Central memory CD8-positive, alpha-beta T cell (primary cell): ENCODE measurements at regions not wholly inside any gene's neighbourhood (a gene's known extent, or its start where the extent isn't known, plus 50 kb on each side); places are given as distances from the start of the nearest gene placed in this dataset.

Experiments used
- ATAC-seq: fragments of 150-1000 bp; cut with Tn5 transposase; replicated peaks from 2 replicates; pipeline ENCODE4 v1.10.0; 2022; ENCODE audit warnings: mild to moderate bottlenecking, moderate FRiP score, moderate number of reproducible peaks; ENCODE audit not compliant: poor library complexity, severe bottlenecking; ENCODE audit errors: extremely low read depth
- DNase-seq, 2 donors: peaks; one replicate each; pipeline ENCODE4 v3.0.0; 2021; ENCODE audit warnings: low spot score in 2 of 2
- H3K27ac Mint-ChIP-seq: one replicate; pipeline ENCODE4 v1.8.0; 2022; ENCODE audit warnings: low read depth, mild to moderate bottlenecking, moderate library complexity, mixed read lengths
- H3K27me3 Mint-ChIP-seq: one replicate; pipeline ENCODE4 v1.8.0; 2022; ENCODE audit warnings: mixed read lengths
- H3K36me3 Mint-ChIP-seq: one replicate; pipeline ENCODE4 v1.8.0; 2022; ENCODE audit warnings: mild to moderate bottlenecking, moderate library complexity, mixed read lengths; ENCODE audit not compliant: insufficient read depth
- H3K4me1 Mint-ChIP-seq: one replicate; pipeline ENCODE4 v1.8.0; 2022; ENCODE audit warnings: mixed read lengths
- H3K4me3 Mint-ChIP-seq: one replicate; pipeline ENCODE4 v1.8.0; 2022; ENCODE audit warnings: mild to moderate bottlenecking, moderate library complexity, mixed read lengths
- H3K9me3 Mint-ChIP-seq: one replicate; pipeline ENCODE4 v1.8.0; 2022; ENCODE audit warnings: mixed read lengths

DNA sequence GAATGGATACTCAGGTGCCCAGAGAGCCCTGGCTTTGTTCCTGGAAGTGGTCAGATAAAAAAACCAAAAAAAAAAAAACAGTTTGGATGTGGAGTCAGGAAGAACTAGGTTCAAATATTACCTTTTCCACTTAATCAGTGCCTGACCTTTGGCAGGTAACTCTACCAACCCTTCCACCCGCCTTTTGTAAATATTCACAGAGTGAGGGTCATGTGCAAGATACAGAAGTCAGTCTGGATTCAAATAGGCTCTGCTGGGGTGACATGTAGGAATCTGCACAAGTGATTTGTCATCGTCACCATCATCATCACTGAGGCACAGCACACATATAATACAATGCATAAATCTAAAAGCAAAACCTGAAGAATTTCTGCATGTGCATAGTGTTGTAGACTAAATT lies 490.7 kb downstream of the MIAT start:
- ATAC-seq (no peak), DNase-seq (no peak)
- H3K36me3 Mint-ChIP-seq: no peaks in the 10 kb centered on the region
- peaks cover 9% of the 10 kb centered on the region for H3K4me1 Mint-ChIP-seq
- H3K4me3 Mint-ChIP-seq: no peak overlapping the region
- peaks cover 47% of the 10 kb centered on the region for H3K27me3 Mint-ChIP-seq
- peaks cover 4% of the 10 kb centered on the region for H3K9me3 Mint-ChIP-seq
- H3K27ac Mint-ChIP-seq: no peak overlapping the region

DNA sequence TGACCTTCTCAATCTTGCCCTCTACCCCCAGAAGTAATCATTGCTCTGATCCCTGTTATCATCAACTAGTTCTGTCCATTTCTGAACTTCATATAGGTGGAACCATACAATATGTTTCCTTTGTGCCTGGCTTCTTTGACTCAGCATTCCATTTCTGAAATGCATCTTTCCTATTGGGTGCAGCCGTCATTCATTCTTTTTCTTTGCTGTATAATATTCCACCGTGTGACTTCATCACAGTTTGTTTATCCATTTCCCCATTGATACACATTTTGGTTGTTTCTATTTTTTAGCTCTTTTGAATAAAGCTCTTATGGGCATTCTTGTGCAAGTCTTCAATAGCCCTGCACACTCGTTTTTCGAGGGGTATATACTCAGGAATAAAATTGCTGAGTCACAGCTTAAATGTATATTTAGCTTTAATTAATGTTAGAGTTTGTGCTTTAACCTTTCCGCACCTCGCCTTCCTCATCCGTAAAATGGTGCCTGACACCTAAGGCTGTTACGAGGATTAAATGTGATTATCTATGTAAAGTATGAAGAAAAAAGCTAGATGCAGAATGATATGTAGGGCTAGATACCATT lies 491.6 kb downstream of the MIAT start:
- no peaks in the 10 kb centered on the region for H3K36me3 Mint-ChIP-seq
- H3K9me3 Mint-ChIP-seq: peaks cover 4% of the 10 kb centered on the region
- H3K27ac Mint-ChIP-seq: no peak overlapping the region
- peaks cover 56% of the 10 kb centered on the region for H3K27me3 Mint-ChIP-seq
- no peak for DNase-seq
- H3K4me1 Mint-ChIP-seq: peaks cover 9% of the 10 kb centered on the region
- H3K4me3 Mint-ChIP-seq: no peak overlapping the region
- no peak for ATAC-seq

DNA sequence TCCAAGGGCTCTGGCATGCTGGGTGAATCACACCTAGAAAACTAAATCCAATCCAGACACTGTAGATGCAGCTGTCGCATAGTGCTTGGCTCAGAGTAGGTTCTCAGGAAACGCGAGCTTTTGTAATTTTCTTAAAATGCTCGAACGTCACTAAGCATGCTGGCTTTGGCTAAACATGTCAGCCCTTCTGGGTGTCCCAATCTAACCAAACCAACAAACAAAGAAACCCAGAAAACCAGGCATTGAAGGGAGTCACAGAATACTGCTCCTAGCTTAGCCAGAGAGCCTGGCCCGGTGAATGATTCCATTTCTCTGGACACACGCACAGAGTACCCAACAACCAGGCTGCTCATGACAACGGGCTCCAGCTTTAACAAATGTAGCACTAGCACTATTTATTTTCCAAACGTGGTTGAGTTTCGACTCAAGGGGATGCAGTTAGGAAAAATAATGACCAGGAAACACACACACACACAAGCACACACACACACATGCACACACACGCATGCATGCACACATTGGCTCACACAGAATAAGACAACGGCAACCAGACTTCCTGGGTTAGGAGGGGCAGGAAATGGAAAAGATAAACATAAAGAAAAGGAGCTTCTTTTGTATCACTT lies 492.6 kb downstream of the MIAT start:
- peaks cover 61% of the 10 kb centered on the region for H3K27me3 Mint-ChIP-seq
- peaks cover 9% of the 10 kb centered on the region for H3K4me1 Mint-ChIP-seq
- ATAC-seq: no peak
- H3K9me3 Mint-ChIP-seq: peaks cover 4% of the 10 kb centered on the region
- no peak for DNase-seq
- no peak overlapping the region for H3K27ac Mint-ChIP-seq
- no peaks in the 10 kb centered on the region for H3K36me3 Mint-ChIP-seq
- H3K4me3 Mint-ChIP-seq: no peak overlapping the region

DNA sequence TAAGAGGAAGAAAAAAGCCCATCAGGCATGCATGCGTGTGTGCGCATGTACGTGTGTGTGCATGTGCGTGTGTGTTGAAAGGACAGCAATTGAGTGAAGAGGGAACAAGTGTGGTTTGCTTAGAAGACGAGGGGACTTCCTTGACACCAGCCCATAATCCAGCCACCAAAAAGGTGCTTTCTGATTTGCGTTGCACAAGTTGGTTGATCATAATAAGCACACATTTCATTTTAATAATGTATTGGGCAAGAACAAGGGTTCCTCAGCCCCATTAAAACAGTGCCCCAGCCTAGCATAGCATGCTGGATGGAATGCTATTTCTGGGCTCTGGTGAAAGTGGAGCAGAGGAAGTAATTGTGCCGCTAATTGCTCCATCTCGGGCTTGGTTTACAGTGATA lies 493.2 kb downstream of the MIAT start:
- Mint-ChIP-seq H3K27ac (no peak overlapping the region), H3K9me3 (peaks cover 4% of the 10 kb centered on the region), H3K4me3 (no peak overlapping the region), H3K36me3 (no peaks in the 10 kb centered on the region), H3K27me3 (peaks cover 61% of the 10 kb centered on the region), H3K4me1 (peaks cover 9% of the 10 kb centered on the region)
- ATAC-seq (no peak), DNase-seq (no peak)

DNA sequence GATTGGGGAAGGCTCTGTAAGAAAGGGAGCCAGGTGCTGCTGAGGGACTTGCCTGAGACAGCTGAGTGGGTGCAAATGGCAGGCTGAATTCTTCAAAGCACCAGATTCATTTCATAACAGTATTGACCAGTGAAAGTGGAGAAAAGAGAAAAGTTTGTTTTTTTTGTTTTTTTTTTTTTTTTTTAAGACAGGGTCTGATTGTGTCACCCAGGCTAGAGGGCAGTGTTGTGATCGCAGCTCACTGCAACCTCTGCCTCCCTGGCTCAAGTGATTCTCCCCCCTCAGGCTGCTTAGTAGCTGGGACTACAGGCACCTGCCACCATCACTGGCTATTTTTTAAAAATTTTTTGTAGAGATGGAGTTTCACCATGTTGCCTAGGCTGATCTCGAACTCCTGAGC lies 494.0 kb downstream of the MIAT start:
- peaks cover 4% of the 10 kb centered on the region for H3K9me3 Mint-ChIP-seq
- DNase-seq (no peak), ATAC-seq (no peak)
- no peak overlapping the region for H3K4me3 Mint-ChIP-seq
- no peak overlapping the region for H3K27ac Mint-ChIP-seq
- H3K27me3 Mint-ChIP-seq: peaks cover 67% of the 10 kb centered on the region
- H3K36me3 Mint-ChIP-seq: no peaks in the 10 kb centered on the region
- peaks cover 9% of the 10 kb centered on the region for H3K4me1 Mint-ChIP-seq

DNA sequence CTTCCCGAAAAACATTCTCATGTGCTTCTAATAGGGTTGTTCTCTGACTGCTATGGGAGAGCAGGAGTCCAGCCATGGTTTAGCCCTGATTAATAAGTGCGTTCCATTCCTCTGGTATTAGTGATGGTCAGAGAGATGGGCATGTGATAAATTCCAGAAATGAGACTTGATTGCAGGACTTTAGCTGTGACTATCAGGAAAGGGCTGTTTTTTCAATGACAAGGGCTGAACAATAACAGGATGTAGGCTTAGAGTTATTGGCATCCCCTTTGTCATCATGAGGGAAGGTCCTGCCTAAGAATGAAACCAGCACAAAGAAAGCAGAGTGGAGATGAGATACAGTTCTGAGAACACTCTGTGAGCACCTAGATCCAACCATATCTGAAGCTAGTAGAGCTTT lies 494.6 kb downstream of the MIAT start:
- H3K9me3 Mint-ChIP-seq: peaks cover 4% of the 10 kb centered on the region
- H3K27me3 Mint-ChIP-seq: peaks cover 73% of the 10 kb centered on the region
- H3K36me3 Mint-ChIP-seq: no peaks in the 10 kb centered on the region
- H3K27ac Mint-ChIP-seq: no peak overlapping the region
- ATAC-seq: no peak
- no peak overlapping the region for H3K4me3 Mint-ChIP-seq
- no peak for DNase-seq
- peaks cover 9% of the 10 kb centered on the region for H3K4me1 Mint-ChIP-seq

DNA sequence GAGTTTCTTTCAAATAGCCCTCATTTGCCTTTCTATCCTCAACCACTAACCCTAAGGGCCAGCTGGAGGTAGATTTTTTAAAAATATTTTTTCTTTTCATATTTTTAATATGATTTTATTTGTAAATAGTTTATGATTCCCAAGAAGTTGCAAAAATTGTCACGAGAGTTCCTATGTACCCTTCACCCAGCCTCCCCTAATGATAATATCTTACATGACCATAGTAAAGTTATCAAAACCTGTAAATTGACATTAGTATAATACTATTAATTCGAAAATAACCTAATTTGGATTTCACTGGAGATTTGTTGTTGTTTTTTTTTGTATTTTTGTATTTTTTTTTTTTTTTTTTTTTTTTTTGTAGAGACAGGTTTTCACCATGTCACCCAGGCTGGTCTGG lies 495.5 kb downstream of the MIAT start:
- H3K4me3 Mint-ChIP-seq: no peak overlapping the region
- peaks cover 4% of the 10 kb centered on the region for H3K9me3 Mint-ChIP-seq
- DNase-seq: no peak
- peaks cover 9% of the 10 kb centered on the region for H3K4me1 Mint-ChIP-seq
- no peak for ATAC-seq
- H3K27ac Mint-ChIP-seq: no peak overlapping the region
- H3K27me3 Mint-ChIP-seq: peaks cover 75% of the 10 kb centered on the region
- no peaks in the 10 kb centered on the region for H3K36me3 Mint-ChIP-seq

DNA sequence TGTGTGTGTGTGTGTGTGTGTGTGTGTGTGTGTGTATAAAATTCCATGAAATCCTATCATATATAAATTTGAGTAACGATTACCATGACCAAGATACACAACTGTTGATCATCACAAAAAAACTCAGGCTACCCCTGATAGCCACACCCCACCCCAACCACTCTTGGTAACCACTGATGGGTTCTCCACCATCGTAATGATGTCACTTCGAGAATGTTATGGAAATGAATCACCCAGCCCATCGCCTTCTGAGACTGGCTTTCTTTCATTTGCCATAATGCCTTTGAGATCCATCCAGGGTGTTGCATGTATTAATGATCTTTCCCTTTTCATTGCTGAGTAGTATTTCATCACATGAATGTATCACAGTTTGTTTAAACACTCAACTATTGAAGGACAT lies 496.0 kb downstream of the MIAT start:
- Mint-ChIP-seq H3K4me3 (no peak overlapping the region), H3K36me3 (no peaks in the 10 kb centered on the region), H3K27me3 (peaks cover 75% of the 10 kb centered on the region), H3K4me1 (peaks cover 9% of the 10 kb centered on the region), H3K27ac (no peak overlapping the region), H3K9me3 (peaks cover 4% of the 10 kb centered on the region)
- ATAC-seq (no peak), DNase-seq (no peak)

DNA sequence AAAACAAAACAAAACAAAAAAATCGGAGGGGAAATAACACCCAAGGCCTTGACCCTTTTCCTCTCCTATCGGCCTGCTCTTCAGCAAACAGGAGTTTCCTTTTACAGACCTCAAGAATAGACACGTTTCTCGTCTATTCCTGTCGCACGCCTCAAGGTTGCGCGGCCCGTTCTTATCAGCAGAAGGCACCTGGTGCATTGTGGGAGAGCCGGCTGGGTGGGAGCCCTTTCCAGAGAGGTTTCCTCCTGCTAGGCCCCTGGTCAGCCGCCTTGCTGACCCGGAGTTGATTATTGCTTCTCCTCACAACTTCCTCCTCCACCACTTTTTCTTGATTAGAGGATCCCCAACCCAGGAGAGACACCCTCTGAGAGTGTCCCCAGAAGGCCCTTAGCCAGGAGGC lies 497.3 kb downstream of the MIAT start:
- no peak overlapping the region for H3K4me3 Mint-ChIP-seq
- peaks cover 66% of the 10 kb centered on the region for H3K27me3 Mint-ChIP-seq
- H3K27ac Mint-ChIP-seq: no peak overlapping the region
- no peaks in the 10 kb centered on the region for H3K36me3 Mint-ChIP-seq
- peaks cover 4% of the 10 kb centered on the region for H3K9me3 Mint-ChIP-seq
- H3K4me1 Mint-ChIP-seq: peaks cover 9% of the 10 kb centered on the region
- no peak for ATAC-seq
- DNase-seq: no peak

DNA sequence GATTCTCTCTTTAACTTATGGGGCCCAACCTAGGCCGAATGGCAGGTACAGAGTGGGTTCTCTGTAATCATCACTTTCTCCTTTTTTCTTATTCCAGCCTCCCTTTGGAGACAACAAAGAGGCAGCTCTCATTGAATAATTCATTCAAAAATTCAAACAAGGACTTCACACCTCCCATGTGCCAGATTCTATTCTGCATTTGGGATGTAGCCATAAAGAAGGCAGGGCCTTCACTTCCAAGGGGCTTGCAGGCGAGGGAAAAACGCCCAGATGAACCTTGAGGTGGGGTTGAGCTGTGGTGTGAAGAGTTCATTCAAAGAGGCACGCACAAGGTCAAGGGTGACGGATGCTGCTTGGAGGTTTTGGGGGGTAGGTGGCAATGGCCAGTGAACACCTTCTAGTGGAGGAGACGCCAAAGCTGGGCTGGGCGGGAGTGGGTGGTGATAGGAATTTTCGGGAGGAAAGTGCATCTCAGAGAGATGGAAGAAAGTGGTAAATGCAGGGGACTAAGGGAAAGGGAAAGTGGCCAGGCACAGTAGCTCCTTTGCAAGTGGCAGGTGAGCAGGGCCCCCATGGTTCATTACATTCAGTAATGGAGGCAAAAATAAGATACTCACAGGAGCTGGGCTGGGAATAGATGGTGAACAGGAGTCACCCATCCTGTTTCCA lies 499.6 kb downstream of the MIAT start:
- Mint-ChIP-seq H3K9me3 (peaks cover 2% of the 10 kb centered on the region), H3K36me3 (no peaks in the 10 kb centered on the region), H3K4me3 (no peak overlapping the region), H3K27ac (no peak overlapping the region), H3K27me3 (peaks cover 59% of the 10 kb centered on the region), H3K4me1 (no peaks in the 10 kb centered on the region)
- DNase-seq: no peak
- no peak for ATAC-seq

DNA sequence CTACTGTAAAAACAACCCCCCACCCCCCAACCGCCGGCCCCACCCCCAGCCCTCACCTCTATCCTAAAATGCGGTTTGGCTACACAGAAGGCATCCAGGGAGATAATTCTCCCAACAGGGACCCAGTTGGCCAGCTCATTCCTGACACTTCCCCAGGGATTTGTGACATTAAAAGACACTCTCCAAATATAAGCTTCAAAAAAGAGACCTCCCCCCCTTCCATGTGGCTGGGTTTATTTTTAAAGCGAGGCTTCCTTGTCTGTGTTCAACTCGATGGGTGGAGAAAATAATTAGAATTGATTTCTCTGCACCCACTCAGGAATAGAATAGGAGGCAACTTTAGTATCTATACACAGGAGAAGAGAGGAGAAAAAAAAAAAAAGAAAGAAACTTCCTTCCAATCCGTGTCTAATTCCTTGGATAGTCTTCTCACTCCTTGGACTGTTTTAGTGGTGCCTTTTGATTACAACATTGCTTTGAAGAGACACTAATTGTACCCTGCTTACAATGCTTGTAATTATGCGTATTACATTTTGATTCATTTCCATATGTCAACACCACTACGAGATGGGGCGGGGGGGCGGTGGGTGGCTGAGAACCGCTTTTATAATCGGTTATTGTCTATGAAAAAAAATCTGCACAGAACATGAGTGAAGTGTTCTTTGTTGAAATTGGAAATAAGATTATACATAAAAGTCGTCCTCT lies 500.4 kb downstream of the MIAT start:
- no peak overlapping the region for H3K4me3 Mint-ChIP-seq
- DNase-seq: no peak
- no peaks in the 10 kb centered on the region for H3K9me3 Mint-ChIP-seq
- peaks cover 60% of the 10 kb centered on the region for H3K27me3 Mint-ChIP-seq
- H3K27ac Mint-ChIP-seq: no peak overlapping the region
- H3K36me3 Mint-ChIP-seq: no peaks in the 10 kb centered on the region
- H3K4me1 Mint-ChIP-seq: no peaks in the 10 kb centered on the region
- ATAC-seq: no peak

DNA sequence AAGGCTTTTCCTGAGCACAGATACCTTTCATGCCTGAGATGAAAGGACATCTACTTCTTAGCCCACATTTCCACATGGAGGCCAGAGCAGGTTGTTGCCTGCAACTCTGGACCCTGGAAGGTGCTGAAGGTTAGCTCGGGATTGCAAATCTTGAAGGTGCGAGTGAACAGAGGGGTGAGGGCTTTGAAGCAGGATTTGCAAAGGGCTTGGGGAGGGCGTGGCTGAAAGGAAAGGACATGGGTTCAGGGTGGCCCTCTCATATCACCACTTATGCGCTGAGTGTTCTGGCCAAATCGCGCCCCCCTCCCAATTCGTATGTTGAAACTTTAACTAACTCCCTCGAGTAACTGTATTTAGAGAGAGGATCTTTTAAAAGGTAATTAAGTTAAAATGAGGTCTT lies 501.6 kb downstream of the MIAT start:
- no peaks in the 10 kb centered on the region for H3K36me3 Mint-ChIP-seq

More for the DNA sequence above, 501.6 kb downstream of the MIAT start:
- DNase-seq (no peak), ATAC-seq (no peak)
- Mint-ChIP-seq H3K4me1 (no peaks in the 10 kb centered on the region), H3K27me3 (peaks cover 55% of the 10 kb centered on the region), H3K27ac (no peak overlapping the region), H3K4me3 (no peak overlapping the region), H3K9me3 (no peaks in the 10 kb centered on the region)
